Inflammatory macrophage (primary cell): ENCODE measurements at regions not wholly inside any gene's neighbourhood (a gene's known extent, or its start where the extent isn't known, plus 50 kb on each side); places are given as distances from the start of the nearest gene placed in this dataset.

Experiments
- DNase-seq, 2 donors: peaks; one replicate each; pipeline ENCODE4 v3.0.0-alpha.2; 2020 to 2022

DNA sequence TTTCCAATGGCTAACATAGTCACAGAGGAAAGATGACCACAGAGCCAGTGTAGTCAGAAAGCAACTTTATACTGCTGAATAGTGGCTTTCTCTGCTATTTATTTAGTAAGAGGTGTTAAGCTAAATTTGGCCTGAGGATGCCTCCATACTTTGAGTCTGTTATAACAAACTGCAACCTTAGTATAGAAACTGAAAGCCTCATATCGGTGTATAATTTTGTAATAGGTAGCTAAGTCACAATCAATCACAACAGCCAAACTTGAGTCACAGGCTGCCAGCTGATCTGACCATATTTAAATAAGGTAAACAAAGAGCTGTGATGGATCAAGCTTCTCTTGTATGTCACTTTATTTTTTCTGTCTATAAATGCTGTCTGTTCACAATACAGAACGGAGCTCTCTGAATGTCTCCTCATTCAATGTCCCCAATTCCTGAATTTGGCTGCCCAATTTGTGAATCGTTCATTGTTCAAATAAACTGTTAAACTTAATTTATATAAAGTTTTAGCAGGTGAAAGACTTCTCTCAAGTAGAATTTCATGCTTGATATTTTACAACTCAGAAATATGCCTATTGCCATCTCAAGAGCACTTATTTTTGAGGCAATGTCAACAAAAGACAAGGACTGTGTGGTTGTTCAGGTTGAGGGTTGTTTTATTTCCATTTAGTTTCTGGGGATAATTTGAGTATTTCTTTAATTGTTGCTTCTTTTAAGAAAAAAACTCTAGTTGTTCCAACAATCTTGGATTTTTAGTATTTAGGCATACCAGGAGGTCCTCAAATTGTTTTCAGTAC lies 339.7 kb upstream of the B3GALT2 start:
- DNase-seq, result no peak

GRCh38 chr1:193525411-193525810 lies 339.0 kb upstream of the B3GALT2 start:
- DNase-seq, result no peak

- DNase-seq, result no peak
Measured at GRCh38 chr1:193524616-193525015, 338.2 kb upstream of the B3GALT2 start.

DNA sequence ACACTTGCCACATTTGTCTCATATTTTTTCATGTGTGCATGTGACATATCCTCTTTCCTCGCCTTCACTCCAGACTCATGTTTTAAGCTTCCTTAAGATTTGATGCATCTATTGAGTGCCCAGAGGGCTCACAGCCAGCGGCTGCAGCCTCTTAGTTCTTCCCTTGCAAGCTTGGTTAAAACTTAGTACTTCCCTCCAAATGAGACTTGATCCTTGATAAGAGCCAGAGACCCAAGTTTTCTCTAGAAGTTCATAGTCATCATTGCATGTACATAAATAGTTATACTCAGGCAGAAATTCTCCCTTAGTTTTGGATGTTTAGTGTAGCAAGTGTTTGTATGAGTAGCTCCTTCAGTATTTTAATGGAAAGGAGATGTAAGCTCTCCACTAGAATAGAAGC lies 337.6 kb upstream of the B3GALT2 start:
- DNase-seq, result no peak

DNA sequence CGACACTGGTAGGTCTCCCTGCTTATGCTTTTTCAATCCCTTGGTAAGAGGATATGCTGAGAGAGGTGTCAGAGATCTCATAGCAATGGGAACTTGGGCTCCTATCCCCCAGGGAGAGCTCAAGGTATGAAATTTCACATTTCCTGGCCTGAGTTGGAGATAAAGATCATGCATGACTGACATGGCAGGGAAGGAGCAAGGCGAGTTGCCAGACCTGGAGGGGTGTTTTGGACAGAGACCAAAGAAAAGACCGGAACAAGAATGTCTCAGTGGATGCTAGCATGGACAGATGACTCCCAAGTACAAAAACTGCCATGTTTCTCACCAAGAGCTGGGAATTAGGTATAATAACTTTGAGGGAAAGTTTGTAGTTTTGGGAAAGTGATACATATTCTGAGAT lies 334.1 kb upstream of the B3GALT2 start:
- no peak for DNase-seq

GRCh38 chr1:193519922-193520321 lies 333.5 kb upstream of the B3GALT2 start:
- DNase-seq, result no peak

GRCh38 chr1:193516755-193517388 lies 330.5 kb upstream of the B3GALT2 start:
- no peak for DNase-seq

DNA sequence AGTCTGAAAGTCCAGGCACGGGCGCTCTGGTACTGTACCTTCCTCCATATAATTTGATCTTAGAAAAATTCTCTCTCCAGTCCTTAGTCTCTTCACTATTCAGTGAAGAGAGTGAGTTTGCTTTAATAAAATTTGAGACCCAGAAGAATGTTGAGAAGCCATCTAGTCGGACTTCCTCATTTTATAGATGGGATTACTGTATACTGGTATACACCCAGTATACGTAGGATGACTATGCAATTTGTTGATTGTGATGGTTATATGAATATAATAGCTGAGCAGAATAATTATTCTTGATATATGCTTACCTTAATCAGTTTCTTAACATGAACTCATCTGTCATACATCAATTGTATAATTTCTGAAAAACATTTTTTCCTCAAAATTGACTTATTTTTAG lies 328.0 kb upstream of the B3GALT2 start:
- peak in 1 of 2 donors; percentile 18 for DNase-seq

DNA sequence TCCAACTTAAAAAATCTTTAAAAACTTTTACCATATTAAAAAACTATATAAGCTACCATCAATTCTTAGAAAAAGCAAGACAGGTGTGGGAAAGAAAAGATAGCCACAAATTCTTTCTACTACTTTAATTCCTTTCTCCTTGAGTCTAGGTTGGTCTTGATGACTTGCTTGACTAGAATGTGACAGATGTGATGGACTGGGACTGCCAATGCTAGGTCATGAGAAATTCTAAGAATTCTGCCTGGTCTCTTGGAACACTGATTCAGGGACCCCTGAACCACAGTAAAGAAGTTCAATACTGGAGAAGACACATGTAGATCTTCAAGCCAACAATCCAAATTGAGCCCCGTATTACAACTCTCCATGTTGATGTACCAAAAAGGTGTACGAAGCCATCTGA lies 326.6 kb upstream of the B3GALT2 start:
- DNase-seq, result no peak

DNA sequence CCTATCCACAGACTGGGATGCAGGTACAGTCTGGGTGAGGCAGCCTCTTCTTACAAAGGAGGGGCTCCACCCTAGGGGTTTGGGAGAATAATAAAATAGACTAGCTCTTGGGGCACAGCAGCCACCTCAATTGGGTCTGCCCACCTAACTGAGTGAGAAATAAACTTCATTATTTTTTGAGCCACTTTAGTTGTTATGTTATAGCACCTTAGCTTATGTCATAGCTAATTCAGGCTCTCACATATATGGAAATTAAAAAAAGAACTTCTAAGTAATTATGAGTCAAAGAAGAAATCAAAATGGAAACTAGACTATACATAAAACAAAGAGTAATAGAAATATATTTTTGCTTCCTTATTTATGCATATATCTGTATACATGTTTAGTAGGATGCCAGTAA lies 318.5 kb upstream of the B3GALT2 start:
- DNase-seq, result no peak

DNA sequence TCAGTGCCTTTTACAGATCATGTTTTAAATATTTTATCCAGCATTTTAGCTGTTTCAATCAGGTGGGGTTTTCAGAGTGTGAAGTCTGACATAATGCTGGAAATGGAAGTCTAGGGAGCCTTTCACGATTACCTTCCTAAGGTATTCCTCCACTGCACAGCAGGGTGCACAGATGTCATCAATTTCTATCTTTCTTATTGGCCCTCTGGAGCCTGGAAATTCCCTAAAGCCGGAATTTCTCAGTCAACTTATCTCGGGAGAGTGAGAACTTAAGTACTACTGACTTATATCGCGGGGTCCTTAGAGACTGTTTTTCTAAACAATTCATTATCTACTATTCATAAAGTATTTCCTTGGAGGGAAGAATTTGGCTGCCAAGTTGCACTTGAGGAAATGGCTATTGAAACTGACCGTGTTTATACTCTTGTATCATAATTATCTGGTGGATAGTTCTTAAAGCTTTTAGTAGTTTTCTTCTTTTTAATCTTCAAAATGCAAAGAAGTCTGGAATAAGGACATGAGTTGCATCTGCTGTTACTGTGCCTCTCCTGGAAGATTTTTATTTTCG lies 311.8 kb upstream of the B3GALT2 start:
- no peak for DNase-seq

GRCh38 chr1:193494368-193494767 lies 308.0 kb upstream of the B3GALT2 start:
- DNase-seq, result no peak

GRCh38 chr1:193489191-193489590 lies 302.8 kb upstream of the B3GALT2 start:
- no peak for DNase-seq

DNA sequence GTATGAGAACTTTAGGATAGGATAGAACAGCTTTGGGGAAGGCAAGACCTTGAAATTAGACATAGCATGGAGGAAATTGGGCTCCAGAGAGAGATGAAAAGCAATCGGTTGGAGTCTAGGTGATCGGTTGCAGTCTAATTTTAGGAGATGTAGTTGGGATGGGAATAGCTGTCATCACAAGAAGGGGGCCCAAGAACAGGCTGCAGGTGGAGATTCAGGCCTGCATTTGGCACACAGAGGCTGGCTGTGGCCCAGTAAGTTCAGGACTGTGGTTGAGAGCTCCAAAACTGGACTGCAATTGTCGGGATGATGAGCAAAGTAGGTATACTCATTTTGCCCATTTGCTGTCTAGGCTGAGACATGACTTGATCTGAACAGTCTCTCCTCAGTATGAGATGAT lies 301.3 kb upstream of the B3GALT2 start:
- DNase-seq, result no peak

GRCh38 chr1:193486671-193487229 lies 300.3 kb upstream of the B3GALT2 start:
- DNase-seq, result no peak

GRCh38 chr1:193480755-193481154 lies 294.3 kb upstream of the B3GALT2 start:
- DNase-seq, result no peak

DNA sequence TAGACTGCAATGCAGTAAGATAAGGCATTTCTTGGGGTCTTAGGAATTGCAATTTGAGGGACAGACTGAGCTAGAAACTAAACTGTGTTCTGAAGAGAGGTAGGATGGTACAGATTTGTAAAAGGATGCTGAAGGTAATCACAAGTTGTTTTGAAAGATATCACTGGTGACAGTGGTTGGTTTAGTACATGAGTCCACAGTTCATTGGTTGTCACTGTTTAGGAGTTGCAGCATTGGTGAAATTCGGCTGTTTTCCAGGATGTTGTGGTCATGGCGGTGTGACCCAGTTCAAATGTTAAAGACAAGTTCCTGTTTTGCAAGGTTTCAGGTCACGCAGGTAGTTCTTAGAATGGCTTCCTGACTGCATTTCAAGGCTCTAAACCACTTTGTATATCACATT lies 292.8 kb upstream of the B3GALT2 start:
- no peak for DNase-seq

DNA sequence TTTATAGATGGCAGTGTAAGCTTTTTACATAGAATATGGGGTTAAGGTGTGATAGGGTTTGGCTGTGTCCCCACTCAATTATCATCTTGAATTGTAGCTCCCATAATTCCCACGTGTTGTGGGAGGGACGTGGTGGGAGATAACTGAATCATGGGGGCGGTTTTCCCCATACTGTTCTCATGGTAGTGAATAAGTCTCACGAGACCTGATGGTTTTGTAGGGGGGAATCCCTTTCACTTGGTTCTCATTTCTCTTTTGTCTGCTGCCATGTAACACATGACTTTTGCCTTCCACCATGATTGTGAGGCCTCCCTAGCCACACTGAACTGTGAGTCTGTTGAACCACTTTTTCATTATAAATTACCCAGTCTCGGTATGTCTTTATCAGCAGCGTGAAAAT lies 290.3 kb upstream of the B3GALT2 start:
- no peak for DNase-seq

GRCh38 chr1:193473932-193474331 lies 287.5 kb upstream of the B3GALT2 start:
- no peak for DNase-seq

DNA sequence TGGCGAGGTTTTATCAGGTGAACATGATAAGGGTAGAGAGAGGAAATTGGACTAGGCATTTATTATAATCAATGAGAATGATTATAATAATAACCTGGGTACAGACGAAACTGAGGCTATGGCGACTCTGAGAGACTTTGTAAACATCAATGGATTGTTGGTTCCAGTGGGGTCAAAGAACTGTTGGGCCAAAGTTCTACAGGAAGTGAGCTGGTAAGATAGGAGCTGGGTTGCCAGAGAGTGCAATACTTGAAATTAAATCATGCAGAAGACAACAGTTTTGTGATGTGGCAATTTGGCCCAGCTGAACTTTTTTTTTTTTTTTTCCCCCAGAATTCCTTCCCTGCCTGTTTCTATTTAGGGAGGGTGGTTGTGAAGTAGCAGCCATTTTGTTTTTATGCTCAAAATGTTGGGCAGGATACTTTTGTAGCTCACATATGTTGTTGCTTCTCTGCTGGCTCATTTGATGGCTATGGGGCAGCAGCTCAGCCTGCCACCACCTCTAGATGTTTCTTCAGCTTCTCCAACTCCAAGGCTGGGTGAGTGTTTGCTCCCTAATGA lies 286.5 kb upstream of the B3GALT2 start:
- DNase-seq, result no peak

DNA sequence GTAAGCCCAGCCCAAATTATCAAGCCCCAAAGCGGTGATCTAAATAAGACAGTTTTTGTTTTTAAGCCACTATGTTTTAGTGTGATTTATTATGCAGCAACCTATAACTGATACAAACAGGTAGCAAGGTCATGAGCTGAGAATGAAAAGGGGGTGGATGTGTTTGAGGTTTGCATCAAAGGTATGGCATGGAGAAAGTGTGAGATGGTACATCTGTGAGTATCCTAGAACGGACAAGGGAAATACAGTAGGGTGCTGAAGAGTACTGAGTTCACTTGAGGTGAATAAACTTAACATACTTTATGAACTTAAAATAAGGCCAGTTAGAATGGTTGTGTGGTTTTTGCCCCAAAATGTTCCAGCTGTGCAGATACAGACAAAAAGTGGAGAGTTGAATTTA lies 286.0 kb upstream of the B3GALT2 start:
- no peak for DNase-seq

GRCh38 chr1:193471981-193472380 lies 285.6 kb upstream of the B3GALT2 start:
- no peak for DNase-seq

DNA sequence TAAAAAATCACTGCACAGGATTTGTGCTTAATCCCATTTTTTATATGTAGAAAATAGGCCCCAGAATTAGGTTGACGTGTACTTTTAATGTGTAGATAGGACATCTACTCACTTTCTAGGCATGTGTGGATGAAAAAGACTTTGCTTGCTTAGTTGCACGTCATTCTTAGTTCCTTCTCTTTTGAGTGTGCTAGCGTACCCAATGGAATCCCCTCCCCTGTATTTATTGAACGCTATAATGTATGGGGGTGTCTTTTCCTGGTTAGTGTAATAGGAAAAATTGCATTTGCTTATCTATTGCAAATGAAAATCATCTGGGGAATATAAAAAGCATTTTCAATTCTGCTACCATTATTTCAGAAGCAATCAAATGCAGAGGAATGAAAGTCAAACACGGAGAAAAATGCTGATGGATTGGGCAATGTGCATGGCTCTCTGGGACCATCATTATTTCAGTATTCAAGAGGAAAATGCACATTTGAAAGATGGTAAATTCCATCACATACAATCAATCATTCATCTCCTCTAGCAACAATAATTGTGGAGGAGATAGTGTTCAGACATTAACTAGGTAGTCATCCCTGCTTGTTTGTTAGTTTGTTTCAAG lies 277.0 kb upstream of the B3GALT2 start:
- no peak for DNase-seq
